HCT116 (cell line): ENCODE measurements at regions not wholly inside any gene's neighbourhood (a gene's known extent, or its start where the extent isn't known, plus 50 kb on each side); places are given as distances from the start of the nearest gene placed in this dataset.

Experiments
- CEBPB ChIP-seq: IDR thresholded peaks from 2 replicates; pipeline ENCODE4 v1.6.1; 2012; ENCODE audit warnings: low read depth
- EZH2 ChIP-seq: fragments of 200-600 bp; sonication (generic); IDR thresholded peaks from 2 replicates; pipeline ENCODE4 v1.6.1; 2017; ENCODE audit warnings: antibody characterized with exemption, mixed run types
- JUND ChIP-seq: IDR thresholded peaks from 2 replicates; pipeline ENCODE4 v1.6.1; 2012
- POLR2A ChIP-seq: IDR thresholded peaks from 2 replicates; pipeline ENCODE4 v1.7.0; 2011; ENCODE audit warnings: borderline replicate concordance; ENCODE audit not compliant: insufficient read depth, insufficient read length; ENCODE audit errors: extremely low read depth
- POLR2AphosphoS5 ChIP-seq: IDR thresholded peaks from 2 replicates; pipeline ENCODE4 v1.6.1; 2011; ENCODE audit warnings: mild to moderate bottlenecking, low read depth, low read length, moderate library complexity
- TF ChIP-seq, protein P1 (sequence below), 3 experiments: fragments of 200-600 bp in 1 of 3; sonication (generic) in 1 of 3; IDR thresholded peaks in 2 of 3; conservative IDR thresholded peaks in 1 of 3; 2 replicates each; pipeline ENCODE4 v1.5.1; 2012 to 2017; ENCODE audit warnings: low read depth in 2 of 3, low read length in 2 of 3, antibody characterized with exemption in 1 of 3, borderline replicate concordance in 1 of 3, control low read depth in 1 of 3, mild to moderate bottlenecking in 1 of 3, mixed read lengths in 1 of 3, mixed run types in 1 of 3, moderate library complexity in 1 of 3; ENCODE audit not compliant: insufficient read depth in 1 of 3
- TF ChIP-seq, protein P2 (sequence below): IDR thresholded peaks from 2 replicates; pipeline ENCODE4 v1.6.1; 2012; ENCODE audit warnings: low read depth
- TF ChIP-seq, protein P3 (sequence below): IDR thresholded peaks from 2 replicates; pipeline ENCODE4 v1.6.1; 2012

DNA sequence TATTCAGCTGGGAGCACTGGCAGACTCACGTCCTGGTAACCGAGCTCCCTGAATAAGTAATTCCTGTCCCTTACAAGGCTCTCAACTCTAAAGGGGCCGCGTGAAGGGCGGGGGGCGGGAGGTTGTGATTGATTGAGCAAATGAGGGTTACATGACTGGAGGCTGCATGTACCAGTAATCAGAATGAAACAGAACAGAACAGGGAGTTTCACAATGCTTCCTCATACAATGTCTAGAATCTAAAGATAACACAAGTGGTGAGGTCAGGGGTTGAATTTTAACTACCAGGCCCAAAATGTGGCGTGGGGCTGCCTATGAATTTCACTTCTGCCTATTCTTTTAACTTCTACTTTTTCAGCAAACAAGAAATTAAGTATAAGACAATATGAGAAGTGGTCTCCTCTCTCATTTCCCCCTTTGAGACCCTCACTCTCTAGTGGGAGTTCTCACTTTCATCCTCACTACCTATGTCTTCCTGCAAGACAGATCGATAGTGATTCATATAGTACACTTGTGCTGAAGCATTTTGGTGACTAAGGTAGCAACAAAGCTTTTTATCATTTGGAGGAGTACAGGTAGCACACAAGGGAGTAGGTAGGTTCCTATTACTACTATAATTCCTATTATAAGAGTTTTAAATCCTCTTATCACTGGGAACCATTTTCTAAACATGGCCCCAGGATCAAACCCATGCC lies 239.8 kb downstream of the KTN1 start:
- TF ChIP-seq POLR2A (no peak), CEBPB (no peak), JUND (no peak), EZH2 (no peak), POLR2AphosphoS5 (no peak)
- TF ChIP-seq, protein P1, sequence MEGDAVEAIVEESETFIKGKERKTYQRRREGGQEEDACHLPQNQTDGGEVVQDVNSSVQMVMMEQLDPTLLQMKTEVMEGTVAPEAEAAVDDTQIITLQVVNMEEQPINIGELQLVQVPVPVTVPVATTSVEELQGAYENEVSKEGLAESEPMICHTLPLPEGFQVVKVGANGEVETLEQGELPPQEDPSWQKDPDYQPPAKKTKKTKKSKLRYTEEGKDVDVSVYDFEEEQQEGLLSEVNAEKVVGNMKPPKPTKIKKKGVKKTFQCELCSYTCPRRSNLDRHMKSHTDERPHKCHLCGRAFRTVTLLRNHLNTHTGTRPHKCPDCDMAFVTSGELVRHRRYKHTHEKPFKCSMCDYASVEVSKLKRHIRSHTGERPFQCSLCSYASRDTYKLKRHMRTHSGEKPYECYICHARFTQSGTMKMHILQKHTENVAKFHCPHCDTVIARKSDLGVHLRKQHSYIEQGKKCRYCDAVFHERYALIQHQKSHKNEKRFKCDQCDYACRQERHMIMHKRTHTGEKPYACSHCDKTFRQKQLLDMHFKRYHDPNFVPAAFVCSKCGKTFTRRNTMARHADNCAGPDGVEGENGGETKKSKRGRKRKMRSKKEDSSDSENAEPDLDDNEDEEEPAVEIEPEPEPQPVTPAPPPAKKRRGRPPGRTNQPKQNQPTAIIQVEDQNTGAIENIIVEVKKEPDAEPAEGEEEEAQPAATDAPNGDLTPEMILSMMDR (IDR thresholded peaks at IDR 0.05 in 2 of 3, conservative IDR thresholded peaks at IDR 0.05 in 1 of 3; ENCODE audit: borderline replicate concordance in 1 of 3, insufficient read depth in 1 of 3, low read depth in 2 of 3, low read length in 2 of 3): no peak
- TF ChIP-seq, protein P2, sequence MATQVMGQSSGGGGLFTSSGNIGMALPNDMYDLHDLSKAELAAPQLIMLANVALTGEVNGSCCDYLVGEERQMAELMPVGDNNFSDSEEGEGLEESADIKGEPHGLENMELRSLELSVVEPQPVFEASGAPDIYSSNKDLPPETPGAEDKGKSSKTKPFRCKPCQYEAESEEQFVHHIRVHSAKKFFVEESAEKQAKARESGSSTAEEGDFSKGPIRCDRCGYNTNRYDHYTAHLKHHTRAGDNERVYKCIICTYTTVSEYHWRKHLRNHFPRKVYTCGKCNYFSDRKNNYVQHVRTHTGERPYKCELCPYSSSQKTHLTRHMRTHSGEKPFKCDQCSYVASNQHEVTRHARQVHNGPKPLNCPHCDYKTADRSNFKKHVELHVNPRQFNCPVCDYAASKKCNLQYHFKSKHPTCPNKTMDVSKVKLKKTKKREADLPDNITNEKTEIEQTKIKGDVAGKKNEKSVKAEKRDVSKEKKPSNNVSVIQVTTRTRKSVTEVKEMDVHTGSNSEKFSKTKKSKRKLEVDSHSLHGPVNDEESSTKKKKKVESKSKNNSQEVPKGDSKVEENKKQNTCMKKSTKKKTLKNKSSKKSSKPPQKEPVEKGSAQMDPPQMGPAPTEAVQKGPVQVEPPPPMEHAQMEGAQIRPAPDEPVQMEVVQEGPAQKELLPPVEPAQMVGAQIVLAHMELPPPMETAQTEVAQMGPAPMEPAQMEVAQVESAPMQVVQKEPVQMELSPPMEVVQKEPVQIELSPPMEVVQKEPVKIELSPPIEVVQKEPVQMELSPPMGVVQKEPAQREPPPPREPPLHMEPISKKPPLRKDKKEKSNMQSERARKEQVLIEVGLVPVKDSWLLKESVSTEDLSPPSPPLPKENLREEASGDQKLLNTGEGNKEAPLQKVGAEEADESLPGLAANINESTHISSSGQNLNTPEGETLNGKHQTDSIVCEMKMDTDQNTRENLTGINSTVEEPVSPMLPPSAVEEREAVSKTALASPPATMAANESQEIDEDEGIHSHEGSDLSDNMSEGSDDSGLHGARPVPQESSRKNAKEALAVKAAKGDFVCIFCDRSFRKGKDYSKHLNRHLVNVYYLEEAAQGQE: no peak
- TF ChIP-seq, protein P3, sequence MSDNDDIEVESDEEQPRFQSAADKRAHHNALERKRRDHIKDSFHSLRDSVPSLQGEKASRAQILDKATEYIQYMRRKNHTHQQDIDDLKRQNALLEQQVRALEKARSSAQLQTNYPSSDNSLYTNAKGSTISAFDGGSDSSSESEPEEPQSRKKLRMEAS: no peak
